ENCODE measurements at regions not wholly inside any gene's neighbourhood (a gene's known extent, or its start where the extent isn't known, plus 50 kb on each side); places are given as distances from the start of the nearest gene placed in this dataset.

- no peak for TF ChIP-seq CTCF (IDR thresholded peaks at IDR 0.05; ENCODE audit: low read length, missing control alignments)
Observed at GRCh38 chr14:84643446-84643845, 886.5 kb upstream of the FLRT2 start.

GRCh38 chr14:84646786-84647500, 883.0 kb upstream of the FLRT2 start:
- no peak for TF ChIP-seq CTCF (IDR thresholded peaks at IDR 0.05; ENCODE audit: low read length, missing control alignments)
- H3K4me3 ChIP-seq (replicated peaks; ENCODE audit: low read depth, low read length), result no peak overlapping the region
- peak; percentile 54 for DNase-seq (ENCODE audit: low read depth)

More at GRCh38 chr14:84643446-84643845, 886.5 kb upstream of the FLRT2 start:
- no peak overlapping the region for H3K4me3 ChIP-seq (replicated peaks; ENCODE audit: low read depth, low read length)
- no peak for DNase-seq (ENCODE audit: low read depth)

- no peak overlapping the region for H3K4me3 ChIP-seq (replicated peaks; ENCODE audit: low read depth, low read length)
- no peak for DNase-seq (ENCODE audit: low read depth)
- TF ChIP-seq CTCF (IDR thresholded peaks at IDR 0.05; ENCODE audit: low read length, missing control alignments), result no peak
Observed at GRCh38 chr14:84655014-84655413, 874.9 kb upstream of the FLRT2 start.

- no peak for DNase-seq (ENCODE audit: low read depth)
- H3K4me3 ChIP-seq (replicated peaks; ENCODE audit: low read depth, low read length), result no peak overlapping the region
- no peak for TF ChIP-seq CTCF (IDR thresholded peaks at IDR 0.05; ENCODE audit: low read length, missing control alignments)
Observed at GRCh38 chr14:84657911-84658310, 872.0 kb upstream of the FLRT2 start.

GRCh38 chr14:84670796-84671195, 859.1 kb upstream of the FLRT2 start:
- TF ChIP-seq CTCF (IDR thresholded peaks at IDR 0.05; ENCODE audit: low read length, missing control alignments), result no peak
- no peak overlapping the region for H3K4me3 ChIP-seq (replicated peaks; ENCODE audit: low read depth, low read length)
- peak; percentile 2 for DNase-seq (ENCODE audit: low read depth)

- no peak for TF ChIP-seq CTCF (IDR thresholded peaks at IDR 0.05; ENCODE audit: low read length, missing control alignments)
- peak; percentile 1 for DNase-seq (ENCODE audit: low read depth)
- no peak overlapping the region for H3K4me3 ChIP-seq (replicated peaks; ENCODE audit: low read depth, low read length)
Observed at GRCh38 chr14:84671776-84672175, 858.2 kb upstream of the FLRT2 start.

- no peak overlapping the region for H3K4me3 ChIP-seq (replicated peaks; ENCODE audit: low read depth, low read length)
- DNase-seq (ENCODE audit: low read depth), result no peak
- TF ChIP-seq CTCF (IDR thresholded peaks at IDR 0.05; ENCODE audit: low read length, missing control alignments), result no peak
Observed at GRCh38 chr14:84674636-84675035, 855.3 kb upstream of the FLRT2 start.

Data from fibroblast of pulmonary artery (primary cell).